OCI-LY1 (cell line): ENCODE measurements at regions not wholly inside any gene's neighbourhood (a gene's known extent, or its start where the extent isn't known, plus 50 kb on each side); places are given as distances from the start of the nearest gene placed in this dataset.
"Not testable (repeated sequence)": the region's sequence is repeated elsewhere in the genome, so short reads cannot be mapped to it uniquely, and the experiment has no call there.

ENCODE experiments used
- H2AFZ ChIP-seq: fragments of 200-600 bp; sonication (generic), shearing (Covaris generic); 2 replicates; pipeline ENCODE4 v1.6.0; 2014; ENCODE audit warnings: antibody characterized with exemption, mild to moderate bottlenecking, low read length
- H3F3A ChIP-seq: fragments of 200-600 bp; sonication (generic), shearing (Covaris generic); 2 replicates; pipeline ENCODE4 v1.6.0; 2014; ENCODE audit warnings: mild to moderate bottlenecking, antibody characterized with exemption, low read length, moderate library complexity; ENCODE audit not compliant: insufficient read depth
- H3K27ac ChIP-seq: fragments of 200-600 bp; sonication (generic); 2 replicates; pipeline ENCODE4 v1.5.1; 2014; ENCODE audit warnings: low read length, mixed run types, mild to moderate bottlenecking, low read depth; ENCODE audit not compliant: poor library complexity, severe bottlenecking
- H3K27me3 ChIP-seq: fragments of 200-600 bp; sonication (generic); 2 replicates; pipeline ENCODE4 v1.6.0; 2014; ENCODE audit warnings: antibody characterized with exemption, mild to moderate bottlenecking, low read length, moderate library complexity; ENCODE audit not compliant: insufficient read depth
- H3K36me3 ChIP-seq: fragments of 200-600 bp; sonication (generic); 2 replicates; pipeline ENCODE4 v1.6.1; 2014; ENCODE audit warnings: mild to moderate bottlenecking, antibody characterized with exemption, low read length, moderate library complexity, mixed read lengths; ENCODE audit not compliant: insufficient read depth
- H3K4me1 ChIP-seq: fragments of 200-600 bp; sonication (generic); 2 replicates; pipeline ENCODE4 v1.5.1; 2014; ENCODE audit warnings: mild to moderate bottlenecking, low read length, moderate library complexity; ENCODE audit not compliant: insufficient read depth, severe bottlenecking
- H3K4me2 ChIP-seq: fragments of 200-600 bp; sonication (generic), shearing (Covaris generic); 2 replicates; pipeline ENCODE4 v1.6.1; 2014; ENCODE audit warnings: low read length
- H3K4me3 ChIP-seq: fragments of 200-600 bp; sonication (generic); 2 replicates; pipeline ENCODE4 v1.5.1; 2014; ENCODE audit warnings: low read length, low read depth, mild to moderate bottlenecking, mixed read lengths; ENCODE audit not compliant: poor library complexity, severe bottlenecking
- H3K79me2 ChIP-seq: fragments of 200-600 bp; shearing (Covaris generic); 2 replicates; pipeline ENCODE4 v1.6.1; 2016; ENCODE audit warnings: mixed run types, low read length, mixed read lengths; ENCODE audit not compliant: insufficient read depth
- H3K9ac ChIP-seq: fragments of 200-600 bp; sonication (generic), shearing (Covaris generic); 2 replicates; pipeline ENCODE4 v1.6.1; 2014; ENCODE audit warnings: mild to moderate bottlenecking, low read length, mixed read lengths
- H3K9me2 ChIP-seq: fragments of 200-600 bp; sonication (generic), shearing (Covaris generic); 2 replicates; pipeline ENCODE4 v1.6.1; 2014; ENCODE audit warnings: low read depth, mild to moderate bottlenecking, low read length, mixed read lengths
- H3K9me3 ChIP-seq: fragments of 200-600 bp; shearing (Covaris generic); 2 replicates; pipeline ENCODE4 v1.6.1; 2014; ENCODE audit warnings: low read length, mixed read lengths
- H4K20me1 ChIP-seq: fragments of 200-600 bp; sonication (generic), shearing (Covaris generic); 2 replicates; pipeline ENCODE4 v1.6.0; 2016; ENCODE audit warnings: mild to moderate bottlenecking, low read length; ENCODE audit not compliant: insufficient read depth
- CTCF ChIP-seq: fragments of 200-600 bp; sonication (generic), shearing (Covaris generic); IDR thresholded peaks from 2 replicates; pipeline ENCODE4 v1.5.1; 2017; ENCODE audit warnings: mild to moderate bottlenecking, antibody characterized with exemption, low read length, moderate library complexity, mixed read lengths
- EZH2 ChIP-seq: fragments of 200-600 bp; sonication (generic), shearing (Covaris generic); IDR thresholded peaks from 2 replicates; pipeline ENCODE4 v1.8.0; 2017; ENCODE audit warnings: borderline replicate concordance, mixed run types, mild to moderate bottlenecking, antibody characterized with exemption, low read length, moderate library complexity, mixed read lengths

DNA sequence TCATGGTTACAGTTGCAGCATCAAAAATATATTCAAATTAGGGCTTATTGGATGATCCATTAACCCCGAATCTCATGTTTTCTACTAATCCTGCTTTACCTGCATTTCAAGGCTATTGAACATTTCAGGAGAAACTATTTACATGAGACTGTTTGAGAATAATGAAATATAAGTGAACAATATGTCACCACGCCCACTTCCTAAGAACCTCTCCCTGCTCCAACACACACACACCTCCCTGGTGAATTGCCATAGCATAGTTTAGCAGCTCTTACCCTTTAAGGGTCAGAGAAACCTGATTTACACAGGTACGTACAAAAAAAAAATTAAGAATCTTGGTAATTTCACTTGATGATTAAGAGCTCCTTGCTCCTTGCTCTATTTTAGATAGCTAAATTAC is 113.4 kb downstream of the ANXA5 start:
- Histone ChIP-seq H3K4me1 (no peaks in the 10 kb centered on the region), H3K27me3 (no peaks in the 10 kb centered on the region), H4K20me1 (no peaks in the 10 kb centered on the region), H3K4me3 (no peak overlapping the region), H3K27ac (no peak overlapping the region), H3K4me2 (no peak overlapping the region), H3K9me3 (no peaks in the 10 kb centered on the region), H3K9ac (no peak overlapping the region), H3K9me2 (no peaks in the 10 kb centered on the region), H3K36me3 (no peaks in the 10 kb centered on the region), H3F3A (no peaks in the 10 kb centered on the region), H2AFZ (no peak overlapping the region), H3K79me2 (no peaks in the 10 kb centered on the region)
- no peak for TF ChIP-seq CTCF
- TF ChIP-seq EZH2: no peak

GRCh38 chr4:121582296-121582695 is 114.5 kb downstream of the ANXA5 start:
- Histone ChIP-seq H4K20me1 (no peaks in the 10 kb centered on the region), H3K79me2 (no peaks in the 10 kb centered on the region), H3K27ac (no peak overlapping the region), H3K4me2 (no peak overlapping the region), H3K9me3 (no peaks in the 10 kb centered on the region), H3K36me3 (no peaks in the 10 kb centered on the region), H3K9me2 (no peaks in the 10 kb centered on the region), H3K4me1 (no peaks in the 10 kb centered on the region), H3F3A (no peaks in the 10 kb centered on the region), H3K27me3 (no peaks in the 10 kb centered on the region), H3K4me3 (no peak overlapping the region), H2AFZ (no peak overlapping the region), H3K9ac (no peak overlapping the region)
- no peak for TF ChIP-seq CTCF
- TF ChIP-seq EZH2: no peak

DNA sequence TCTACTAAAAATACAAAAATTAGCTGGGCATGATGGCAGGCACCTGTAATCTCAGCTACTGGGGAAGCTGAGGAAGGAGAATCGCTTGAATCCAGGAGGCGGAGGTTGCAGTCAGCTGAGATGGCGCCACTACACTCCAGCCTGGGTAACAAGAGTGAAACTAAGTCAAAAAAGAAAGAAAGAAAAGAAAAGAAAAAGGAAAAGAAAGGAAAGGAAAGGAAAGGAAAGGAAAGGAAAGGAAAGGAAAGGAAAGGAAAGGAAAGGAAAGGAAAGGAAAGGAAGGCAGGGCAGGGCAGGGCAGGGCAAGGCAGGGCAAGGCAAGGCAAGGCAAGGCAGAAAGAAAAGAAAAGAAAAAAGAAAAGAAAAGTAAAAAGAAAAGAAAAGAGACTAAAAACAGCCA is 121.4 kb downstream of the ANXA5 start:
- H3K9me3 ChIP-seq, H3K4me1 ChIP-seq, H3K4me2 ChIP-seq, H3K9ac ChIP-seq, H4K20me1 ChIP-seq, H2AFZ ChIP-seq, H3K79me2 ChIP-seq, H3K27me3 ChIP-seq, H3K9me2 ChIP-seq, H3K27ac ChIP-seq, H3K4me3 ChIP-seq, H3F3A ChIP-seq, H3K36me3 ChIP-seq: not testable (repeated sequence)

- TF ChIP-seq EZH2 (no peak), CTCF (no peak)
- no peaks in the 10 kb centered on the region for H3K27me3 ChIP-seq
- H3K9ac ChIP-seq: no peak overlapping the region
- H3F3A ChIP-seq: no peaks in the 10 kb centered on the region
- H3K36me3 ChIP-seq: no peaks in the 10 kb centered on the region
- H3K9me3 ChIP-seq: no peaks in the 10 kb centered on the region
- H3K4me1 ChIP-seq: no peaks in the 10 kb centered on the region
- H3K4me3 ChIP-seq: no peak overlapping the region
- H3K9me2 ChIP-seq: no peaks in the 10 kb centered on the region
- no peak overlapping the region for H3K4me2 ChIP-seq
- no peaks in the 10 kb centered on the region for H3K79me2 ChIP-seq
- no peaks in the 10 kb centered on the region for H4K20me1 ChIP-seq
- no peak overlapping the region for H2AFZ ChIP-seq
- H3K27ac ChIP-seq: no peak overlapping the region
Measured at GRCh38 chr4:121574618-121575017, 122.2 kb downstream of the ANXA5 start.
